ENCODE measurements at regions not wholly inside any gene's neighbourhood (a gene's known extent, or its start where the extent isn't known, plus 50 kb on each side); places are given as distances from the start of the nearest gene placed in this dataset.

DNA sequence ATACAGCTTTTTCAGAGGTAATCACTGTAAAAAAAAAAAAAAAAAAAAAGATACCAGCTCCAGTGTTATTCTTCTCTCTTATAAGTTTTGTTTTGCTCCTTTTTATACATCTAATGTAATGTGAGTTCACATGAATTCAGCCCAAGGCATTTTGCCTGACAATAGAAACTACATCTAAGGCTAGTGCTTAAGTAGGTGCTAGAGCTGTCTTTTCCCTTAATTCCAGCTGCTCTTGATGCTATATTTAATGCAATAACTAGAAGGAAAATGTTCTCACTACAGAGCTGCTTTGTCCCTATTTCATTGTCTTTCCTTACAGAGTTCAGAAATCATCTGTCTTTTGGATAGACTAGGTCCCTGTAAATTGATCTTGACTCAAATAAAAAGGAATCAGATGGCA lies 150.1 kb downstream of the NAA11 start:
- TF ChIP-seq, protein P1, sequence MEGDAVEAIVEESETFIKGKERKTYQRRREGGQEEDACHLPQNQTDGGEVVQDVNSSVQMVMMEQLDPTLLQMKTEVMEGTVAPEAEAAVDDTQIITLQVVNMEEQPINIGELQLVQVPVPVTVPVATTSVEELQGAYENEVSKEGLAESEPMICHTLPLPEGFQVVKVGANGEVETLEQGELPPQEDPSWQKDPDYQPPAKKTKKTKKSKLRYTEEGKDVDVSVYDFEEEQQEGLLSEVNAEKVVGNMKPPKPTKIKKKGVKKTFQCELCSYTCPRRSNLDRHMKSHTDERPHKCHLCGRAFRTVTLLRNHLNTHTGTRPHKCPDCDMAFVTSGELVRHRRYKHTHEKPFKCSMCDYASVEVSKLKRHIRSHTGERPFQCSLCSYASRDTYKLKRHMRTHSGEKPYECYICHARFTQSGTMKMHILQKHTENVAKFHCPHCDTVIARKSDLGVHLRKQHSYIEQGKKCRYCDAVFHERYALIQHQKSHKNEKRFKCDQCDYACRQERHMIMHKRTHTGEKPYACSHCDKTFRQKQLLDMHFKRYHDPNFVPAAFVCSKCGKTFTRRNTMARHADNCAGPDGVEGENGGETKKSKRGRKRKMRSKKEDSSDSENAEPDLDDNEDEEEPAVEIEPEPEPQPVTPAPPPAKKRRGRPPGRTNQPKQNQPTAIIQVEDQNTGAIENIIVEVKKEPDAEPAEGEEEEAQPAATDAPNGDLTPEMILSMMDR (IDR thresholded peaks at IDR 0.05) = no peak
- TF ChIP-seq POLR2A (IDR thresholded peaks at IDR 0.05) = no peak
